HUES48 (cell line): ENCODE measurements at regions not wholly inside any gene's neighbourhood (a gene's known extent, or its start where the extent isn't known, plus 50 kb on each side); places are given as distances from the start of the nearest gene placed in this dataset.

Experiments
- H3K27ac ChIP-seq: one replicate; pipeline ENCODE4 v1.7.0; 2013; ENCODE audit warnings: low read depth, low read length, inconsistent platforms
- H3K27me3 ChIP-seq: 2 replicates; pipeline ENCODE4 v1.6.1; 2013; ENCODE audit warnings: mild to moderate bottlenecking, low read length; ENCODE audit not compliant: control insufficient read depth, insufficient read depth
- H3K36me3 ChIP-seq: 2 replicates; pipeline ENCODE4 v1.6.1; 2013; ENCODE audit warnings: low read length; ENCODE audit not compliant: control insufficient read depth, insufficient read depth
- H3K4me1 ChIP-seq: 2 replicates; pipeline ENCODE4 v1.6.1; 2013; ENCODE audit warnings: mild to moderate bottlenecking, low read length; ENCODE audit not compliant: control insufficient read depth, insufficient read depth
- H3K4me3 ChIP-seq: 2 replicates; pipeline ENCODE4 v1.5.1; 2013; ENCODE audit warnings: mild to moderate bottlenecking, low read depth, low read length
- H3K9ac ChIP-seq: 2 replicates; pipeline ENCODE4 v1.6.1; 2013; ENCODE audit warnings: mild to moderate bottlenecking, low read depth, low read length, moderate library complexity
- H3K9me3 ChIP-seq: 2 replicates; pipeline ENCODE4 v1.6.1; 2013; ENCODE audit warnings: low read length; ENCODE audit not compliant: control insufficient read depth, insufficient read depth

GRCh38 chr9:784916-785315 lies 56.6 kb upstream of the DMRT1 start:
- no peaks in the 10 kb centered on the region for H3K36me3 ChIP-seq
- H3K27me3 ChIP-seq, result no peaks in the 10 kb centered on the region
- no peak overlapping the region for H3K27ac ChIP-seq
- peaks cover 12% of the 10 kb centered on the region for H3K4me1 ChIP-seq
- no peak overlapping the region for H3K4me3 ChIP-seq
- no peak overlapping the region for H3K9ac ChIP-seq
- H3K9me3 ChIP-seq, result no peaks in the 10 kb centered on the region

- Histone ChIP-seq H3K36me3 (no peaks in the 10 kb centered on the region), H3K9ac (no peak overlapping the region), H3K27me3 (no peaks in the 10 kb centered on the region), H3K4me1 (peaks cover 8% of the 10 kb centered on the region), H3K4me3 (no peak overlapping the region), H3K27ac (no peak overlapping the region), H3K9me3 (no peaks in the 10 kb centered on the region)
These were observed 55.5 kb upstream of the DMRT1 start for GRCh38 chr9:785997-786396.

- Histone ChIP-seq H3K9me3 (no peaks in the 10 kb centered on the region), H3K27me3 (no peaks in the 10 kb centered on the region), H3K27ac (no peak overlapping the region), H3K9ac (no peak overlapping the region), H3K4me1 (peaks cover 7% of the 10 kb centered on the region; the same call in 1 of the 2 replicates), H3K36me3 (no peaks in the 10 kb centered on the region), H3K4me3 (no peak overlapping the region)
These were observed 55.1 kb upstream of the DMRT1 start for GRCh38 chr9:786405-786804.

- Histone ChIP-seq H3K9me3 (no peaks in the 10 kb centered on the region), H3K27me3 (no peaks in the 10 kb centered on the region), H3K27ac (no peak overlapping the region), H3K36me3 (no peaks in the 10 kb centered on the region), H3K4me3 (no peak overlapping the region), H3K4me1 (peaks cover under 1% of the 10 kb centered on the region; the same call in 1 of the 2 replicates), H3K9ac (no peak overlapping the region)
These were observed 52.7 kb upstream of the DMRT1 start for GRCh38 chr9:788777-789176.
